Central memory CD8-positive, alpha-beta T cell (primary cell): ENCODE measurements at regions not wholly inside any gene's neighbourhood (a gene's known extent, or its start where the extent isn't known, plus 50 kb on each side); places are given as distances from the start of the nearest gene placed in this dataset.

Source experiments
- ATAC-seq: fragments of 150-1000 bp; cut with Tn5 transposase; replicated peaks from 2 replicates; pipeline ENCODE4 v1.10.0; 2022; ENCODE audit warnings: mild to moderate bottlenecking, moderate FRiP score, moderate number of reproducible peaks; ENCODE audit not compliant: poor library complexity, severe bottlenecking; ENCODE audit errors: extremely low read depth
- DNase-seq, 2 donors: peaks; one replicate each; pipeline ENCODE4 v3.0.0; 2021; ENCODE audit warnings: low spot score in 2 of 2
- H3K27ac Mint-ChIP-seq: one replicate; pipeline ENCODE4 v1.8.0; 2022; ENCODE audit warnings: low read depth, mild to moderate bottlenecking, moderate library complexity, mixed read lengths
- H3K27me3 Mint-ChIP-seq: one replicate; pipeline ENCODE4 v1.8.0; 2022; ENCODE audit warnings: mixed read lengths
- H3K36me3 Mint-ChIP-seq: one replicate; pipeline ENCODE4 v1.8.0; 2022; ENCODE audit warnings: mild to moderate bottlenecking, moderate library complexity, mixed read lengths; ENCODE audit not compliant: insufficient read depth
- H3K4me1 Mint-ChIP-seq: one replicate; pipeline ENCODE4 v1.8.0; 2022; ENCODE audit warnings: mixed read lengths
- H3K4me3 Mint-ChIP-seq: one replicate; pipeline ENCODE4 v1.8.0; 2022; ENCODE audit warnings: mild to moderate bottlenecking, moderate library complexity, mixed read lengths
- H3K9me3 Mint-ChIP-seq: one replicate; pipeline ENCODE4 v1.8.0; 2022; ENCODE audit warnings: mixed read lengths

GRCh38 chr2:7570247-7570646, 653.0 kb downstream of the RNF144A start:
- ATAC-seq = no peak
- Mint-ChIP-seq H3K36me3 (no peaks in the 10 kb centered on the region), H3K27me3 (no peaks in the 10 kb centered on the region), H3K4me3 (no peak overlapping the region), H3K27ac (no peak overlapping the region), H3K9me3 (no peaks in the 10 kb centered on the region), H3K4me1 (peaks cover 19% of the 10 kb centered on the region)
- no peak for DNase-seq

GRCh38 chr2:7571701-7572100, 654.5 kb downstream of the RNF144A start:
- H3K36me3 Mint-ChIP-seq = no peaks in the 10 kb centered on the region
- H3K27me3 Mint-ChIP-seq = no peaks in the 10 kb centered on the region
- H3K27ac Mint-ChIP-seq = no peak overlapping the region
- H3K9me3 Mint-ChIP-seq = no peaks in the 10 kb centered on the region
- ATAC-seq (no peak), DNase-seq (no peak)
- peaks cover 17% of the 10 kb centered on the region for H3K4me1 Mint-ChIP-seq
- no peak overlapping the region for H3K4me3 Mint-ChIP-seq

- H3K36me3 Mint-ChIP-seq = no peaks in the 10 kb centered on the region
- H3K27ac Mint-ChIP-seq = no peak overlapping the region
- peaks cover 3% of the 10 kb centered on the region for H3K9me3 Mint-ChIP-seq
- H3K27me3 Mint-ChIP-seq = no peaks in the 10 kb centered on the region
- H3K4me1 Mint-ChIP-seq = peaks cover 9% of the 10 kb centered on the region
- H3K4me3 Mint-ChIP-seq = no peak overlapping the region
- DNase-seq = no peak
- peak; percentile 31 for ATAC-seq
Observed at GRCh38 chr2:7572450-7572849, 655.2 kb downstream of the RNF144A start.

- H3K4me1 Mint-ChIP-seq = peaks cover under 1% of the 10 kb centered on the region
- H3K27me3 Mint-ChIP-seq = no peaks in the 10 kb centered on the region
- ATAC-seq = no peak
- no peaks in the 10 kb centered on the region for H3K36me3 Mint-ChIP-seq
- peaks cover 11% of the 10 kb centered on the region for H3K9me3 Mint-ChIP-seq
- no peak overlapping the region for H3K4me3 Mint-ChIP-seq
- DNase-seq = no peak
- H3K27ac Mint-ChIP-seq = no peak overlapping the region
Observed at GRCh38 chr2:7573166-7573825, 656.1 kb downstream of the RNF144A start.

- peaks cover 13% of the 10 kb centered on the region for H3K9me3 Mint-ChIP-seq
- no peak overlapping the region for H3K4me3 Mint-ChIP-seq
- DNase-seq = no peak
- no peaks in the 10 kb centered on the region for H3K27me3 Mint-ChIP-seq
- no peaks in the 10 kb centered on the region for H3K36me3 Mint-ChIP-seq
- no peak overlapping the region for H3K27ac Mint-ChIP-seq
- no peak for ATAC-seq
- no peaks in the 10 kb centered on the region for H3K4me1 Mint-ChIP-seq
Observed at GRCh38 chr2:7574385-7574784, 657.2 kb downstream of the RNF144A start.

- ATAC-seq (no peak), DNase-seq (no peak)
- Mint-ChIP-seq H3K4me3 (no peak overlapping the region), H3K9me3 (peaks cover 13% of the 10 kb centered on the region), H3K27ac (no peak overlapping the region), H3K27me3 (peaks cover 4% of the 10 kb centered on the region), H3K4me1 (no peaks in the 10 kb centered on the region), H3K36me3 (no peaks in the 10 kb centered on the region)
Observed at GRCh38 chr2:7577769-7578168, 660.6 kb downstream of the RNF144A start.

- H3K27ac Mint-ChIP-seq = no peak overlapping the region
- ATAC-seq (no peak), DNase-seq (no peak)
- H3K4me1 Mint-ChIP-seq = peaks cover 7% of the 10 kb centered on the region
- peaks cover 7% of the 10 kb centered on the region for H3K27me3 Mint-ChIP-seq
- H3K4me3 Mint-ChIP-seq = no peak overlapping the region
- H3K36me3 Mint-ChIP-seq = no peaks in the 10 kb centered on the region
- H3K9me3 Mint-ChIP-seq = no peaks in the 10 kb centered on the region
Observed at GRCh38 chr2:7584017-7584416, 666.8 kb downstream of the RNF144A start.

GRCh38 chr2:7586898-7587297, 669.7 kb downstream of the RNF144A start:
- ATAC-seq (no peak), DNase-seq (no peak)
- Mint-ChIP-seq H3K36me3 (no peaks in the 10 kb centered on the region), H3K27ac (no peak overlapping the region), H3K4me1 (peaks cover 7% of the 10 kb centered on the region), H3K4me3 (no peak overlapping the region), H3K9me3 (no peaks in the 10 kb centered on the region), H3K27me3 (peaks cover 7% of the 10 kb centered on the region)

GRCh38 chr2:7588295-7588694, 671.1 kb downstream of the RNF144A start:
- no peak for DNase-seq
- no peak for ATAC-seq
- peaks cover 7% of the 10 kb centered on the region for H3K4me1 Mint-ChIP-seq
- H3K27me3 Mint-ChIP-seq = no peaks in the 10 kb centered on the region
- H3K9me3 Mint-ChIP-seq = no peaks in the 10 kb centered on the region
- H3K4me3 Mint-ChIP-seq = no peak overlapping the region
- H3K27ac Mint-ChIP-seq = no peak overlapping the region
- H3K36me3 Mint-ChIP-seq = no peaks in the 10 kb centered on the region

GRCh38 chr2:7592618-7593140, 675.5 kb downstream of the RNF144A start:
- Mint-ChIP-seq H3K9me3 (no peaks in the 10 kb centered on the region), H3K27me3 (no peaks in the 10 kb centered on the region), H3K4me3 (no peak overlapping the region), H3K4me1 (peaks cover 7% of the 10 kb centered on the region), H3K27ac (no peak overlapping the region), H3K36me3 (no peaks in the 10 kb centered on the region)
- no peak for DNase-seq
- ATAC-seq = no peak

GRCh38 chr2:7593360-7593759, 676.1 kb downstream of the RNF144A start:
- peaks cover 2% of the 10 kb centered on the region for H3K4me1 Mint-ChIP-seq
- no peak for DNase-seq
- no peaks in the 10 kb centered on the region for H3K9me3 Mint-ChIP-seq
- H3K36me3 Mint-ChIP-seq = no peaks in the 10 kb centered on the region
- no peak for ATAC-seq
- no peaks in the 10 kb centered on the region for H3K27me3 Mint-ChIP-seq
- no peak overlapping the region for H3K4me3 Mint-ChIP-seq
- no peak overlapping the region for H3K27ac Mint-ChIP-seq

GRCh38 chr2:7594211-7594610, 677.0 kb downstream of the RNF144A start:
- Mint-ChIP-seq H3K4me1 (no peaks in the 10 kb centered on the region), H3K27ac (no peak overlapping the region), H3K36me3 (no peaks in the 10 kb centered on the region), H3K4me3 (no peak overlapping the region), H3K27me3 (no peaks in the 10 kb centered on the region), H3K9me3 (no peaks in the 10 kb centered on the region)
- ATAC-seq (no peak), DNase-seq (no peak)

- H3K4me3 Mint-ChIP-seq = no peak overlapping the region
- no peaks in the 10 kb centered on the region for H3K9me3 Mint-ChIP-seq
- no peaks in the 10 kb centered on the region for H3K27me3 Mint-ChIP-seq
- no peaks in the 10 kb centered on the region for H3K4me1 Mint-ChIP-seq
- ATAC-seq (no peak), DNase-seq (no peak)
- H3K36me3 Mint-ChIP-seq = no peaks in the 10 kb centered on the region
- H3K27ac Mint-ChIP-seq = no peak overlapping the region
Observed at GRCh38 chr2:7595206-7595605, 678.0 kb downstream of the RNF144A start.
